ENCODE measurements at regions not wholly inside any gene's neighbourhood (a gene's known extent, or its start where the extent isn't known, plus 50 kb on each side); places are given as distances from the start of the nearest gene placed in this dataset.

DNA sequence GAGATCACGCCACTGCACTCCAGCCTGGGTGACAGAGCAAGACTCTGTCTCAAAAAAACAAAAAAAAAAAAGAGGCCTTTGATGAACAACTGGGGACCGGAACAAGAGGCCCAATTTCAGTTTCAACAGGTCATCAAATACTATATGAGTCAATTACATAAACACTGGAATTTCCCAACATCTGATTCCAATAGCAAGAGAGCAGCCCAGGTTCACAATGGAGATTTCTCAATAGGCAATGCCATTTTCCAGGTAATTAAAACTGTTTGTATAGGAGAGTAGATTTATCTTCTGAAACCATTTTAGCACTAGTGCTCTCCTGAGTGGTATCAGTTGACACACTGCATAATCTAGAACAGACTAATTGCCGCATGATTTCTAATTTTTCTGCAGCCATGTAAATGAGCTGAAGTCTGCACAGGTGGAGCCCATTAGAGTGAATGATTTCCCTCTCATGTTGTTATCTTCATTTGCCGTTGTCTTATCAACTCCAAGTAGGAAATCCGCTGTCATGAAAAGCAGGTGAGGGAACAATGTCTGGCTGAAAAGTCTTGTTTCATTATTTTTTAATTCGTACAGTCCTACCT lies 264.1 kb upstream of the MEIS1 start:
- no peak overlapping the region for H3K14ac ChIP-seq (ENCODE audit: insufficient read length)
- no peaks in the 10 kb centered on the region for H3K79me1 ChIP-seq (ENCODE audit: low read depth, low read length)
- no peaks in the 10 kb centered on the region for H3K36me3 ChIP-seq (ENCODE audit: control insufficient read depth in 2 of 4, insufficient read depth in 4 of 4, low read length in 3 of 4)
- no peaks in the 10 kb centered on the region; the same call in 1 of the 2 replicates for H3K23me2 ChIP-seq (ENCODE audit: low read depth, low read length)
- no peak overlapping the region for H2BK120ac ChIP-seq (replicated peaks; ENCODE audit: low read depth, low read length)
- no peak overlapping the region for H3K4me3 ChIP-seq (ENCODE audit: extremely low read depth in 1 of 4, insufficient read depth in 2 of 4, low read depth in 3 of 4, low read length in 4 of 4)
- POLR2A ChIA-PET (ENCODE audit: partially characterized antibody): no interaction called here
- H2BK12ac ChIP-seq (ENCODE audit: low read depth, low read length): no peak overlapping the region
- H3K4me2 ChIP-seq (ENCODE audit: insufficient read depth in 1 of 2, low read depth in 2 of 2, low read length in 2 of 2): no peak overlapping the region
- no peak overlapping the region for H3K56ac ChIP-seq (replicated peaks; ENCODE audit: insufficient read length, low read depth, low read length)
- H2BK5ac ChIP-seq (ENCODE audit: low read depth, low read length): no peak overlapping the region
- H3K27ac ChIP-seq (ENCODE audit: low read depth, low read length): no peak overlapping the region
- no peak overlapping the region for H4K5ac ChIP-seq (ENCODE audit: insufficient read length, low read depth, low read length)
- no peaks in the 10 kb centered on the region for H3K79me2 ChIP-seq (ENCODE audit: control insufficient read depth in 1 of 2, insufficient read depth in 2 of 2, low read length in 2 of 2)
- H3K18ac ChIP-seq (ENCODE audit: extremely low read depth, low read length): no peak overlapping the region
- no peak overlapping the region for H2AFZ ChIP-seq (ENCODE audit: low read length)
- H3K4me1 ChIP-seq (replicated peaks in 1 of 4; ENCODE audit: control insufficient read depth in 3 of 4, insufficient read depth in 4 of 4, low read length in 3 of 4): peaks cover 0 to 5% (median 0%) of the 10 kb centered on the region in 4 experiments; a peak in 1 of 7 replicates
- FAIRE-seq (no peak), DNase-seq (ENCODE audit: low read depth in 1 of 2, low spot score in 2 of 2) (no peak)
- H2BK15ac ChIP-seq (ENCODE audit: low read length): no peak overlapping the region
- H4K91ac ChIP-seq (replicated peaks; ENCODE audit: insufficient read length, low read length): no peak overlapping the region
- H3K9me3 ChIP-seq (ENCODE audit: insufficient read depth in 2 of 2, low read depth in 1 of 2, low read length in 1 of 2): no peaks in the 10 kb centered on the region; a peak in 1 of 4 replicates
- H4K8ac ChIP-seq (ENCODE audit: extremely low read depth, insufficient read depth, low read length): no peak overlapping the region
- no peak overlapping the region for H3K9ac ChIP-seq (replicated peaks in 1 of 4; ENCODE audit: extremely low read depth in 1 of 4, low read depth in 3 of 4, low read length in 3 of 4)
- H3K27me3 ChIP-seq (replicated peaks in 1 of 4; ENCODE audit: control insufficient read depth in 3 of 4, extremely low read depth in 1 of 4, insufficient read depth in 3 of 4, low read length in 3 of 4): no peaks in the 10 kb centered on the region
- H2AK5ac ChIP-seq (ENCODE audit: low read depth, low read length): no peak overlapping the region
- H3K23ac ChIP-seq (ENCODE audit: insufficient read length): no peak overlapping the region
- no peak for TF ChIP-seq KDM1A (IDR thresholded peaks at IDR 0.05; ENCODE audit: borderline replicate concordance, low read length)
- TF ChIP-seq JUN (IDR thresholded peaks at IDR 0.05; ENCODE audit: low read depth, low read length): no peak
- TF ChIP-seq TAF7 (optimal IDR thresholded peaks at IDR 0.05; ENCODE audit: borderline replicate concordance, low read depth, low read length): no peak
- no peak for TF ChIP-seq FOSL1 (IDR thresholded peaks at IDR 0.05; ENCODE audit: insufficient read depth, low read depth, low read length)
- TF ChIP-seq HDAC2 (IDR thresholded peaks at IDR 0.05; ENCODE audit: borderline replicate concordance in 1 of 2, low read depth in 2 of 2, low read length in 2 of 2): no peak
- no peak for TF ChIP-seq USF2 (IDR thresholded peaks at IDR 0.05; ENCODE audit: low read length)
- no peak for TF ChIP-seq CBX8 (IDR thresholded peaks at IDR 0.05; ENCODE audit: borderline replicate concordance, low read depth, low read length)
- TF ChIP-seq SP1 (IDR thresholded peaks at IDR 0.05; ENCODE audit: low read depth, low read length): no peak
- CTCF ChIA-PET (ENCODE audit: partially characterized antibody): interaction anchor here (1.3 kb wide), 1 partner anchor 16 kb away, joined by 3 read pairs; no protein-coding TSS in a partner anchor
- no peaks in the 10 kb centered on the region for H4K20me1 ChIP-seq (replicated peaks in 1 of 2; ENCODE audit: control insufficient read depth in 1 of 2, insufficient read depth in 2 of 2, low read length in 2 of 2)
- H3K4ac ChIP-seq (replicated peaks; ENCODE audit: insufficient read length, low read depth, low read length): no peak overlapping the region
- no peak overlapping the region for H2BK20ac ChIP-seq (ENCODE audit: low read length)
- WGBS, 2 experiments (ENCODE audit: extremely low coverage in 1 of 2, insufficient coverage in 1 of 2, insufficient read length in 1 of 2, insufficient replicate concordance in 2 of 2, low coverage in 1 of 2, low lambda C conversion rate in 2 of 2, missing lambda C conversion rate in 1 of 2): 94% methylated on average over 6 of the region's 6 CpGs; no CpG with 5 or more reads in 1 of the 2 experiments
